Choroid plexus epithelial cell (primary cell): ENCODE measurements at regions not wholly inside any gene's neighbourhood (a gene's known extent, or its start where the extent isn't known, plus 50 kb on each side); places are given as distances from the start of the nearest gene placed in this dataset.
A peak's percentile ranks its signal among the peaks of the same experiment; 100 is the strongest.

Experiments
- DNase-seq: peaks from one replicate; pipeline ENCODE4 v3.0.0-alpha.2; 2010; ENCODE audit warnings: low read depth
- H3K4me3 ChIP-seq: 2 replicates; pipeline ENCODE4 v1.5.1; 2011; ENCODE audit warnings: low read depth, mild to moderate bottlenecking, control low read depth, low read length, moderate library complexity
- TF ChIP-seq, protein P1 (sequence below): conservative IDR thresholded peaks from 2 replicates; pipeline ENCODE4 v1.5.1; 2011; ENCODE audit warnings: low read depth, mild to moderate bottlenecking, control low read depth, inconsistent platforms, low read length, moderate library complexity

DNA sequence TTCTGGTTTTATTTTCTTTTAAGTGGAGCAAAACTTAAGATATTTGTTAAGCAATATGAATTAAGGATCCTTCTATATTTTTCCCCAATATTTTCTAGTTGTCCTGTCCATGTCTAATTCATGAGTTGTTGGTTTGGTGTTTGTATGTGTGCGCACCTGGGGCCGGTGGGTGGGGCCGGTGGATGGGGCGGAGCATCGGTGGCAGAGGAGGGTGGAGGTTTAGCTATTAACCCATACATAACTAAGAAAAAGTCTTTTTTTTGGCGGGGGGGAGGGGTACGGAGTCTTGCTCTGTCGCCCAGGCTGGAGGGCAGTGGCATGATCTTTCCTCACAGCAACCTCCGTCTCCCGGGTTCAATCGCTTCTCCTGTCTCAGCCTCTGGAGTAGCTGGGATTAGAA, 489.8 kb downstream of the PDGFC start:
- H3K4me3 ChIP-seq, result no peak overlapping the region
- TF ChIP-seq, protein P1, sequence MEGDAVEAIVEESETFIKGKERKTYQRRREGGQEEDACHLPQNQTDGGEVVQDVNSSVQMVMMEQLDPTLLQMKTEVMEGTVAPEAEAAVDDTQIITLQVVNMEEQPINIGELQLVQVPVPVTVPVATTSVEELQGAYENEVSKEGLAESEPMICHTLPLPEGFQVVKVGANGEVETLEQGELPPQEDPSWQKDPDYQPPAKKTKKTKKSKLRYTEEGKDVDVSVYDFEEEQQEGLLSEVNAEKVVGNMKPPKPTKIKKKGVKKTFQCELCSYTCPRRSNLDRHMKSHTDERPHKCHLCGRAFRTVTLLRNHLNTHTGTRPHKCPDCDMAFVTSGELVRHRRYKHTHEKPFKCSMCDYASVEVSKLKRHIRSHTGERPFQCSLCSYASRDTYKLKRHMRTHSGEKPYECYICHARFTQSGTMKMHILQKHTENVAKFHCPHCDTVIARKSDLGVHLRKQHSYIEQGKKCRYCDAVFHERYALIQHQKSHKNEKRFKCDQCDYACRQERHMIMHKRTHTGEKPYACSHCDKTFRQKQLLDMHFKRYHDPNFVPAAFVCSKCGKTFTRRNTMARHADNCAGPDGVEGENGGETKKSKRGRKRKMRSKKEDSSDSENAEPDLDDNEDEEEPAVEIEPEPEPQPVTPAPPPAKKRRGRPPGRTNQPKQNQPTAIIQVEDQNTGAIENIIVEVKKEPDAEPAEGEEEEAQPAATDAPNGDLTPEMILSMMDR, result no peak
- no peak for DNase-seq

DNA sequence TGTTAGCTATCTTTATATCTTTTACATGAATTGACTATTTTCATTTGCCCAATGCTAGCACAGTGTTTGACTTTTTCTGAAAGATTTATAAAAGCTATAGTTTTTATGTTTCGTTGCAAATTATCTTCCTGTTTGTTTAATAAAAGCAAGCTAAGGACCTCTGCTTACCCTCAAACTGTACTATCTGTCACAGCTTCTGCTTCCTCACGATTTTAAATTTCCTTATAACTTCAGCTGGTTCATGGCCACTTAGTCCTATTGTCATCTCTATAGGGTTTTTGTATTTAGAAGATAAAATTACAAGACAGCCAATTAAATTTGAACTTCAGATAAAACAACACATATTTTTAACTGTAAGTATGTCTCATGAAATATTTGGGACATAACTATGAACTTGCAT, 494.0 kb downstream of the PDGFC start:
- TF ChIP-seq, protein P1, result no peak
- no peak overlapping the region for H3K4me3 ChIP-seq
- no peak for DNase-seq

DNA sequence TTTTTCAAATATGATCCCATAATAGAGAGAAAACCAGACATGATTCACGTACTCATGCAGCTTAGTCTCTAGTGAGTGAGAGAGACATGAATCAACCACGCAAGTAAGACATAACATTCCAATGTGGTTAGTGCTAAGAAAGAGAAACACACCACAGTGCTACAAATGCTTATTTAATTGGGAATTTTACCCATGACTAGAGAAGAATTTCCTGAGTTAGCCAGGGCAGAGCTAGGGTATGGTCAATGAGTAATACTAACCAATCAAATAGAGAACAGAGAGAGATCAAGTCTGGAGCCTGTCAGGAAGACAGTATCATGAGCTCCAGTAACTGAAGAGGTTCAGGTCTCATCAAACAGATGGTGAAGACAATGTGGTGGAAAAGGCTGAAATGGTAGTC, 495.2 kb downstream of the PDGFC start:
- DNase-seq, result peak; percentile 97
- no peak overlapping the region for H3K4me3 ChIP-seq
- TF ChIP-seq, protein P1, result no peak

DNA sequence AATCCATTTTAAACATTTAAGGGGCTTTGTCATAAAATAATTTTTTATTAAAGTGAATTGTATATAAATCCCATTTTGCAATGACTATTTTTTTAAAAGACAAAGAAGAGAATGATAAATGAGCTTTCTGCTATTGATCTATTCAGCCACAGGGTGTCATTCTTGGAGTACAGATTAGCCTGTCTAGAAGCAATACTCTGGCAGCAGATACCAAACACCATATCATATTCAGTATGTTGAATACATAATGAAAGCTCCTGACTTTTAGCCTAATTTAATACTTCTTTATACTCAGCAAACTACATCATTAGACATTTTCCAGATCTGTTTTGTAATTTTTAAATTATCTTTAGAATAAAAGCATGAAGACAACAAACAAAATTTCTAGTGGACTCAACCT, 496.3 kb downstream of the PDGFC start:
- TF ChIP-seq, protein P1, result peak; percentile 69
- no peak overlapping the region for H3K4me3 ChIP-seq
- peak; percentile 89 for DNase-seq

DNA sequence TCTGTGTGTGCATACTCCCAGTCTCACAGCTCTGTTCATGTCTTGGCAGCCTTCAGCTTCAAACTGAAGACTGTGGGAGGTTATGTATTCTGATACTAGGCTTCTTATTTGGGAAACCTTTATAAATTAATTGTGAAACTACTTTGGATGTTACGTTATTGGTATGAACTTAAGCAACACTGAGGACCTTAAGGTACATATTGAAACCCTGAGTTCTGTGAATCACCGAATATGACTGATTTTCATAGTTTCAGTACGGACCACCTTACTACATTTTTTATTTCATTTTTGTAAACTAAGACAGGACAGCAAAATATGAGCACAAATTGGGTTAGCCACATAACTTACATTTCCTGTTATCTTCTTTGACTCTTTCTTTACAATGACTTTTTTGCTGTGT, 498.4 kb downstream of the PDGFC start:
- TF ChIP-seq, protein P1, result no peak
- DNase-seq, result peak; percentile 28
- H3K4me3 ChIP-seq, result no peak overlapping the region

DNA sequence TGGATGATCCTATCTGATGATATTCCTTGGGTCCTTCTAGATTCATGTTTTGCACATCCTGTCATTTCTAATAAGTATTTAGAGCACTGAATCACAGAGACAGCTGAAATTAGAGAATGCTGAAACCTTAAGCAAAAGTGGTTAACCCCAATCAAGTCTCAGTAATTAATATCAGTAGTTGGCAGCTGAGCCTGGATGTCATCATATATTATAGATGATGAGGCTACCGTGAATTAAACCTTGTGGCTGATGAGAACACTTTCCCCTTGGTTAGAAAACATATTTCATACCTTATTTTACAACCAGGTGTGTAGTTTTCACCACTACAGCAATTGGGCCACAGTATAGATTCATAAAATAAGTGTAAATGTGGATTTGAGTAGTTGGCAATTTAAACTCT, 499.0 kb downstream of the PDGFC start:
- no peak overlapping the region for H3K4me3 ChIP-seq
- TF ChIP-seq, protein P1, result no peak
- no peak for DNase-seq

DNA sequence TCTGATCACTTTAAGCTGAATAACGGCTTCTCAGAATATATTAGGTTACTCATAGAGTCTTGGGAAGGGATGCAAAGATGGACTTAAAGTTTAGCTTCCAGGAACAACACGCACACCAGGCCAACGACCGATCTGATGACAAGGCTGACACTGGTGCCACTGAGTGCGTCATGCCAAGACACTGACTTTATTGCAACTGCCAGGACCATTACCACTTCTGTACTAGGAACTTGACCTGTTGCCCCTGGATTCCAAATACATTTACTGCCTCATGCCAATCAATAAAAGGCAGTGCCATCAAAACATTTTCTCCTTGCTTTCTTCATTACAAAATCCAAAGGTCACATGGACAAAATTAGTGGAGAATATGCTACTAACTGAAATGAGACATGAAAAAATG, 505.9 kb upstream of the CTSO start:
- no peak for DNase-seq
- TF ChIP-seq, protein P1, result no peak
- no peak overlapping the region for H3K4me3 ChIP-seq
